A549 (cell line): ENCODE measurements at regions not wholly inside any gene's neighbourhood (a gene's known extent, or its start where the extent isn't known, plus 50 kb on each side); places are given as distances from the start of the nearest gene placed in this dataset.

Experiments
- BCL3 ChIP-seq: fragments of >200 bp; sonication (Bioruptor Twin); formaldehyde crosslinking; IDR thresholded peaks from 3 replicates; pipeline ENCODE4 v1.6.1; 2016
- CTCF ChIP-seq: fragments of >200 bp; sonication (Bioruptor Twin); formaldehyde crosslinking; IDR thresholded peaks from 3 replicates; pipeline ENCODE4 v1.5.1; 2016
- HOXA7 ChIP-seq: fragments of 250-450 bp; sonication (Bioruptor Pico); IDR thresholded peaks from 2 replicates; pipeline ENCODE4 v1.5.0; 2020; ENCODE audit warnings: mild to moderate bottlenecking, moderate library complexity
- PBX3 ChIP-seq: IDR thresholded peaks from 2 replicates; pipeline ENCODE4 v1.6.1; 2012
- RAD21 ChIP-seq, 2 experiments: fragments of >200 bp in 1 of 2; sonication (Bioruptor Twin) in 1 of 2; formaldehyde crosslinking in 1 of 2; IDR thresholded peaks in 1 of 2; conservative IDR thresholded peaks in 1 of 2; 2 replicates in 1 of 2; 3 replicates in 1 of 2; pipeline ENCODE4 v1.6.1; 2012 to 2018; ENCODE audit warnings: inconsistent platforms in 1 of 2
- REST ChIP-seq: fragments of 200-600 bp; sonication (generic); IDR thresholded peaks from 2 replicates; pipeline ENCODE4 v1.6.1; 2016; ENCODE audit warnings: antibody characterized with exemption, mild to moderate bottlenecking, moderate library complexity

- TF ChIP-seq RAD21 (conservative IDR thresholded peaks at IDR 0.05 in 1 of 2, IDR thresholded peaks at IDR 0.05 in 1 of 2) (no peak), CTCF (no peak), HOXA7 (CRISPR knock-in tag) (no peak), REST (no peak), PBX3 (no peak), BCL3 (no peak)
Measured at GRCh38 chr3:84128024-84128423, 830.8 kb upstream of the CADM2 start.
